ENCODE measurements at regions not wholly inside any gene's neighbourhood (a gene's known extent, or its start where the extent isn't known, plus 50 kb on each side); places are given as distances from the start of the nearest gene placed in this dataset.

GRCh38 chr12:5191803-5192538 lies 148.3 kb downstream of the KCNA5 start:
- Histone ChIP-seq H3K4me3 (no peak overlapping the region), H3K9me3 (no peaks in the 10 kb centered on the region), H3K27ac (no peak overlapping the region), H3K4me1 (peaks cover 0 to 5% of the 10 kb centered on the region in 2 donors), H3K36me3 (no peaks in the 10 kb centered on the region), H3K27me3 (no peaks in the 10 kb centered on the region)
- no peak for TF ChIP-seq CTCF (IDR thresholded peaks at IDR 0.05)
- no peak for DNase-seq (ENCODE audit: low spot score)

- H3K9me3 ChIP-seq: no peaks in the 10 kb centered on the region
- no peak for TF ChIP-seq CTCF (IDR thresholded peaks at IDR 0.05)
- peaks cover 0 to 5% of the 10 kb centered on the region in 2 donors for H3K4me1 ChIP-seq
- DNase-seq (ENCODE audit: low spot score): no peak
- H3K27me3 ChIP-seq: no peaks in the 10 kb centered on the region
- H3K4me3 ChIP-seq: no peak overlapping the region
- H3K36me3 ChIP-seq: no peaks in the 10 kb centered on the region
- no peak overlapping the region for H3K27ac ChIP-seq
Observed at GRCh38 chr12:5192726-5193125, 149.0 kb downstream of the KCNA5 start.

GRCh38 chr12:5194306-5194705 lies 150.6 kb downstream of the KCNA5 start:
- Histone ChIP-seq H3K9me3 (no peaks in the 10 kb centered on the region), H3K27ac (no peak overlapping the region), H3K27me3 (no peaks in the 10 kb centered on the region), H3K4me3 (no peak overlapping the region), H3K36me3 (no peaks in the 10 kb centered on the region), H3K4me1 (no peaks in the 10 kb centered on the region)
- TF ChIP-seq CTCF (IDR thresholded peaks at IDR 0.05): no peak
- no peak for DNase-seq (ENCODE audit: low spot score)

- no peak for TF ChIP-seq CTCF (IDR thresholded peaks at IDR 0.05)
- no peak overlapping the region for H3K4me3 ChIP-seq
- H3K4me1 ChIP-seq: no peaks in the 10 kb centered on the region
- no peaks in the 10 kb centered on the region for H3K27me3 ChIP-seq
- DNase-seq (ENCODE audit: low spot score): no peak
- no peaks in the 10 kb centered on the region for H3K36me3 ChIP-seq
- H3K9me3 ChIP-seq: no peaks in the 10 kb centered on the region
- no peak overlapping the region for H3K27ac ChIP-seq
Observed at GRCh38 chr12:5195244-5195643, 151.6 kb downstream of the KCNA5 start.

GRCh38 chr12:5195691-5196090 lies 152.0 kb downstream of the KCNA5 start:
- no peak for TF ChIP-seq CTCF (IDR thresholded peaks at IDR 0.05)
- H3K36me3 ChIP-seq: no peaks in the 10 kb centered on the region
- no peak overlapping the region for H3K27ac ChIP-seq
- H3K4me3 ChIP-seq: no peak overlapping the region
- DNase-seq (ENCODE audit: low spot score): no peak
- H3K9me3 ChIP-seq: no peaks in the 10 kb centered on the region
- H3K4me1 ChIP-seq: no peaks in the 10 kb centered on the region
- no peaks in the 10 kb centered on the region for H3K27me3 ChIP-seq

GRCh38 chr12:5197131-5197530 lies 153.5 kb downstream of the KCNA5 start:
- TF ChIP-seq CTCF (IDR thresholded peaks at IDR 0.05): no peak
- no peaks in the 10 kb centered on the region for H3K27me3 ChIP-seq

More at GRCh38 chr12:5197131-5197530, 153.5 kb downstream of the KCNA5 start:
- Histone ChIP-seq H3K27ac (no peak overlapping the region), H3K36me3 (no peaks in the 10 kb centered on the region), H3K4me1 (no peaks in the 10 kb centered on the region), H3K9me3 (no peaks in the 10 kb centered on the region), H3K4me3 (no peak overlapping the region)
- no peak for DNase-seq (ENCODE audit: low spot score)
